ENCODE measurements at regions not wholly inside any gene's neighbourhood (a gene's known extent, or its start where the extent isn't known, plus 50 kb on each side); places are given as distances from the start of the nearest gene placed in this dataset.

GRCh38 chr6:167764713-167765479, 61.8 kb upstream of the AFDN start:
- no peak for TF ChIP-seq CTCF (IDR thresholded peaks at IDR 0.05)
- TF ChIP-seq POLR2A (IDR thresholded peaks at IDR 0.05), result no peak

Measured in thyroid gland (tissue), 4 donors.